WTC11 (cell line): ENCODE measurements at regions not wholly inside any gene's neighbourhood (a gene's known extent, or its start where the extent isn't known, plus 50 kb on each side); places are given as distances from the start of the nearest gene placed in this dataset.

Experiments used
- ATAC-seq: fragments of 200-7000 bp; cut with Tn5 transposase; 2 replicates; pipeline ENCODE4 v1.10.0; 2021; ENCODE audit warnings: mild to moderate bottlenecking, moderate library complexity
- CTCF ChIA-PET: fragments of 300-600 bp; sonication (Branson Sonifier 250); formaldehyde crosslinking; loops from one replicate; lab custom pipeline; 2021; ENCODE audit warnings: antibody characterized with exemption; lab: Charles Lee
- POLR2A ChIA-PET: fragments of 350-600 bp; sonication (Branson Sonifier 250); formaldehyde crosslinking; loops from one replicate; lab custom pipeline; 2021; ENCODE audit warnings: antibody characterized with exemption; lab: Charles Lee
- DNase-seq: peaks from one replicate; pipeline ENCODE4 v3.0.0; 2021; ENCODE audit warnings: low spot score
- H3K27ac Mint-ChIP-seq: 2 replicates; pipeline ENCODE4 v1.8.0; 2021; ENCODE audit warnings: mixed read lengths
- H3K27me3 Mint-ChIP-seq: 2 replicates; pipeline ENCODE4 v1.8.0; 2021; ENCODE audit warnings: low read depth, mild to moderate bottlenecking, moderate library complexity, mixed read lengths
- H3K36me3 Mint-ChIP-seq: 2 replicates; pipeline ENCODE4 v1.8.0; 2021; ENCODE audit warnings: mixed read lengths
- H3K4me1 Mint-ChIP-seq: 2 replicates; pipeline ENCODE4 v1.8.0; 2022; ENCODE audit warnings: mixed read lengths
- H3K4me3 Mint-ChIP-seq: 2 replicates; pipeline ENCODE4 v1.8.0; 2021; ENCODE audit warnings: mild to moderate bottlenecking, moderate library complexity, mixed read lengths
- H3K9me3 Mint-ChIP-seq: 2 replicates; pipeline ENCODE4 v1.8.0; 2021; ENCODE audit warnings: mixed read lengths
- ATF1 ChIP-seq: sonication (generic); formaldehyde crosslinking; IDR thresholded peaks from 2 replicates; pipeline ENCODE4 v1.8.1; 2023; ENCODE audit warnings: mild to moderate bottlenecking, moderate library complexity, missing genetic modification reagents
- CBFB ChIP-seq: sonication (generic); formaldehyde crosslinking; IDR thresholded peaks from 2 replicates; pipeline ENCODE4 v1.8.1; 2022; ENCODE audit warnings: mild to moderate bottlenecking, low read depth, missing genetic modification reagents
- FOXK1 ChIP-seq: sonication (generic); formaldehyde crosslinking; IDR thresholded peaks from 2 replicates; pipeline ENCODE4 v1.8.0; 2022; ENCODE audit warnings: mild to moderate bottlenecking, moderate library complexity, missing genetic modification reagents
- GTF2I ChIP-seq: fragments of 250-450 bp; sonication (Bioruptor Pico); conservative IDR thresholded peaks from 2 replicates; pipeline ENCODE4 v1.4.0; 2021; ENCODE audit warnings: mild to moderate bottlenecking
- HMGA2 ChIP-seq: fragments of 250-450 bp; sonication (Bioruptor Pico); IDR thresholded peaks from 2 replicates; pipeline ENCODE4 v1.4.0; 2021; ENCODE audit warnings: mild to moderate bottlenecking, moderate library complexity
- IRF2 ChIP-seq: sonication (generic); formaldehyde crosslinking; IDR thresholded peaks from 2 replicates; pipeline ENCODE4 v1.8.0; 2022; ENCODE audit warnings: low read depth, missing genetic modification reagents, borderline replicate concordance
- MYBL2 ChIP-seq: sonication (generic); formaldehyde crosslinking; IDR thresholded peaks from 2 replicates; pipeline ENCODE4 v1.8.1; 2023; ENCODE audit warnings: mild to moderate bottlenecking, moderate library complexity, missing genetic modification reagents
- OVOL2 ChIP-seq: fragments of 250-450 bp; sonication (Bioruptor Pico); IDR thresholded peaks from 2 replicates; pipeline ENCODE4 v1.9.0; 2021; ENCODE audit warnings: mild to moderate bottlenecking, borderline replicate concordance
- SOX15 ChIP-seq: fragments of 250-450 bp; sonication (Bioruptor Pico); IDR thresholded peaks from 2 replicates; pipeline ENCODE4 v1.9.0; 2021; ENCODE audit warnings: mild to moderate bottlenecking
- TP53 ChIP-seq: sonication (generic); formaldehyde crosslinking; IDR thresholded peaks from 2 replicates; pipeline ENCODE4 v1.8.1; 2023; ENCODE audit warnings: mild to moderate bottlenecking, missing genetic modification reagents
- ZNF121 ChIP-seq: sonication (generic); formaldehyde crosslinking; IDR thresholded peaks from 2 replicates; pipeline ENCODE4 v1.8.0; 2023; ENCODE audit warnings: missing genetic modification reagents
- ZNF263 ChIP-seq: sonication (generic); formaldehyde crosslinking; IDR thresholded peaks from 2 replicates; pipeline ENCODE4 v1.8.1; 2022; ENCODE audit warnings: low read depth, mild to moderate bottlenecking, moderate library complexity, missing genetic modification reagents
- ZNF317 ChIP-seq: sonication (generic); formaldehyde crosslinking; IDR thresholded peaks from 2 replicates; pipeline ENCODE4 v1.8.1; 2023; ENCODE audit warnings: low read depth, mild to moderate bottlenecking, moderate library complexity, missing genetic modification reagents, borderline replicate concordance
- ZNF396 ChIP-seq: fragments of 250-450 bp; sonication (Bioruptor Pico); IDR thresholded peaks from 2 replicates; pipeline ENCODE4 v1.8.0; 2021; ENCODE audit warnings: mild to moderate bottlenecking, moderate library complexity, borderline replicate concordance
- ZNF423 ChIP-seq: fragments of 250-450 bp; sonication (Bioruptor Pico); IDR thresholded peaks from 2 replicates; pipeline ENCODE4 v2.1.2; 2022; ENCODE audit warnings: mild to moderate bottlenecking, moderate library complexity
- TF ChIP-seq, protein P1 (sequence below): fragments of 250-450 bp; sonication (Bioruptor Pico); IDR thresholded peaks from 2 replicates; pipeline ENCODE4 v1.9.0; 2021; ENCODE audit warnings: mild to moderate bottlenecking, borderline replicate concordance
- TF ChIP-seq, protein P2 (sequence below): sonication (generic); formaldehyde crosslinking; IDR thresholded peaks from 2 replicates; pipeline ENCODE4 v1.8.1; 2022; ENCODE audit warnings: missing genetic modification reagents, borderline replicate concordance
- TF ChIP-seq, protein P3 (sequence below): fragments of 250-450 bp; sonication (Bioruptor Pico); IDR thresholded peaks from 2 replicates; pipeline ENCODE4 v1.9.0; 2021; ENCODE audit warnings: moderate library complexity, mild to moderate bottlenecking, inconsistent platforms, borderline replicate concordance
- TF ChIP-seq, protein P4 (sequence below): sonication (generic); formaldehyde crosslinking; IDR thresholded peaks from 2 replicates; pipeline ENCODE4 v1.8.1; 2023; ENCODE audit warnings: mild to moderate bottlenecking, missing genetic modification reagents
- TF ChIP-seq, protein P5 (sequence below): sonication (generic); formaldehyde crosslinking; conservative IDR thresholded peaks from 2 replicates; pipeline ENCODE4 v1.8.1; 2022; ENCODE audit warnings: mild to moderate bottlenecking, missing genetic modification reagents
- TF ChIP-seq, protein P6 (sequence below): sonication (generic); formaldehyde crosslinking; IDR thresholded peaks from 2 replicates; pipeline ENCODE4 v1.8.1; 2022; ENCODE audit warnings: mild to moderate bottlenecking, missing genetic modification reagents, moderate library complexity, borderline replicate concordance
- TF ChIP-seq, protein P7 (sequence below): sonication (generic); formaldehyde crosslinking; IDR thresholded peaks from 2 replicates; pipeline ENCODE4 v1.8.0; 2022; ENCODE audit warnings: missing genetic modification reagents

DNA sequence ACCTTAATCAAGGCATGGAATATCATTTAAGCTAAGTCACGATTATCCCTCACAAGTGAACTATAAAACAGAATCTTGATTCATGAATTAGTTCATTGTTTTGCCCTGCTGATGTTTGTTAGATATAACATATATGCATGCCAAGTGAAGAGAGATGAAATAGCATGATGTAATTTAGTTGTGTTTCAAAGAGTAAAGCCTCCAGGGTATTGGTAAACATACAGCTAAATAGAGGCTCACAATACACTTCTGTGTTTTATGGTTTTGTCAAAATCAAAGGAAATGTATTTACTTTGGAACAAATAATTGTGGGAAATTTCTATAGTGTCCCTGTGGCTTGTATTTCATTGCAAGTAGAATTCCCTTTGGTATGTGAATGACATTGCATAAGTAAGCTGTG lies 69.0 kb upstream of the LEF1 start:
- CTCF ChIA-PET: no interaction called here
- no peak for ATAC-seq

DNA sequence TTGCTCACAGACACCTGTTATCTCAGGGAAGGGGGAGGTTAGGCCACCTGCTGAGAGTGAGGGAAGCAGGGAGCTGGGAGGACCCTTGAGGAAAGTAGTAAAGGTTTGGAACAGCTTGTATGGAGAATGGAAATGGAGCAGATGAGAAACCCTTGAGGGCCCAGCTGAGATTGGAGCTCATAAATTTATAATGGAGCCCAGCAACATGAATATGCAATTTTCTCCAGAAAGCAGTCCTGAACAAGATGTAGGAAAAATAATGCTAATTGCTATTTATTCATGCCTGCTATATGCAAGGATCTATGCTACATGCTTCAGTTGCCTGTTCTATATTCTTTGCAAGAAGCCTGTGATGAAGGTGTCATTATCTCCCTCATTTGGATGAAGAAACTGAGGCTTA lies 67.5 kb upstream of the LEF1 start:
- Mint-ChIP-seq H3K36me3 (no peaks in the 10 kb centered on the region), H3K27ac (no peak overlapping the region), H3K27me3 (no peaks in the 10 kb centered on the region), H3K9me3 (peaks cover 4% of the 10 kb centered on the region; the same call in 1 of the 2 replicates), H3K4me1 (peaks cover 4% of the 10 kb centered on the region; the same call in 1 of the 2 replicates), H3K4me3 (no peak overlapping the region)
- TF ChIP-seq, protein P1, sequence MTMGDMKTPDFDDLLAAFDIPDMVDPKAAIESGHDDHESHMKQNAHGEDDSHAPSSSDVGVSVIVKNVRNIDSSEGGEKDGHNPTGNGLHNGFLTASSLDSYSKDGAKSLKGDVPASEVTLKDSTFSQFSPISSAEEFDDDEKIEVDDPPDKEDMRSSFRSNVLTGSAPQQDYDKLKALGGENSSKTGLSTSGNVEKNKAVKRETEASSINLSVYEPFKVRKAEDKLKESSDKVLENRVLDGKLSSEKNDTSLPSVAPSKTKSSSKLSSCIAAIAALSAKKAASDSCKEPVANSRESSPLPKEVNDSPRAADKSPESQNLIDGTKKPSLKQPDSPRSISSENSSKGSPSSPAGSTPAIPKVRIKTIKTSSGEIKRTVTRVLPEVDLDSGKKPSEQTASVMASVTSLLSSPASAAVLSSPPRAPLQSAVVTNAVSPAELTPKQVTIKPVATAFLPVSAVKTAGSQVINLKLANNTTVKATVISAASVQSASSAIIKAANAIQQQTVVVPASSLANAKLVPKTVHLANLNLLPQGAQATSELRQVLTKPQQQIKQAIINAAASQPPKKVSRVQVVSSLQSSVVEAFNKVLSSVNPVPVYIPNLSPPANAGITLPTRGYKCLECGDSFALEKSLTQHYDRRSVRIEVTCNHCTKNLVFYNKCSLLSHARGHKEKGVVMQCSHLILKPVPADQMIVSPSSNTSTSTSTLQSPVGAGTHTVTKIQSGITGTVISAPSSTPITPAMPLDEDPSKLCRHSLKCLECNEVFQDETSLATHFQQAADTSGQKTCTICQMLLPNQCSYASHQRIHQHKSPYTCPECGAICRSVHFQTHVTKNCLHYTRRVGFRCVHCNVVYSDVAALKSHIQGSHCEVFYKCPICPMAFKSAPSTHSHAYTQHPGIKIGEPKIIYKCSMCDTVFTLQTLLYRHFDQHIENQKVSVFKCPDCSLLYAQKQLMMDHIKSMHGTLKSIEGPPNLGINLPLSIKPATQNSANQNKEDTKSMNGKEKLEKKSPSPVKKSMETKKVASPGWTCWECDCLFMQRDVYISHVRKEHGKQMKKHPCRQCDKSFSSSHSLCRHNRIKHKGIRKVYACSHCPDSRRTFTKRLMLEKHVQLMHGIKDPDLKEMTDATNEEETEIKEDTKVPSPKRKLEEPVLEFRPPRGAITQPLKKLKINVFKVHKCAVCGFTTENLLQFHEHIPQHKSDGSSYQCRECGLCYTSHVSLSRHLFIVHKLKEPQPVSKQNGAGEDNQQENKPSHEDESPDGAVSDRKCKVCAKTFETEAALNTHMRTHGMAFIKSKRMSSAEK (CRISPR knock-in tag): no peak
- no peak for TF ChIP-seq CBFB (CRISPR knock-in tag)
- TF ChIP-seq, protein P2, sequence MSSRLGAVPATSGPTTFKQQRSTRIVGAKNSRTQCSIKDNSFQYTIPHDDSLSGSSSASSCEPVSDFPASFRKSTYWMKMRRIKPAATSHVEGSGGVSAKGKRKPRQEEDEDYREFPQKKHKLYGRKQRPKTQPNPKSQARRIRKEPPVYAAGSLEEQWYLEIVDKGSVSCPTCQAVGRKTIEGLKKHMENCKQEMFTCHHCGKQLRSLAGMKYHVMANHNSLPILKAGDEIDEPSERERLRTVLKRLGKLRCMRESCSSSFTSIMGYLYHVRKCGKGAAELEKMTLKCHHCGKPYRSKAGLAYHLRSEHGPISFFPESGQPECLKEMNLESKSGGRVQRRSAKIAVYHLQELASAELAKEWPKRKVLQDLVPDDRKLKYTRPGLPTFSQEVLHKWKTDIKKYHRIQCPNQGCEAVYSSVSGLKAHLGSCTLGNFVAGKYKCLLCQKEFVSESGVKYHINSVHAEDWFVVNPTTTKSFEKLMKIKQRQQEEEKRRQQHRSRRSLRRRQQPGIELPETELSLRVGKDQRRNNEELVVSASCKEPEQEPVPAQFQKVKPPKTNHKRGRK: no peak
- TF ChIP-seq, protein P3, sequence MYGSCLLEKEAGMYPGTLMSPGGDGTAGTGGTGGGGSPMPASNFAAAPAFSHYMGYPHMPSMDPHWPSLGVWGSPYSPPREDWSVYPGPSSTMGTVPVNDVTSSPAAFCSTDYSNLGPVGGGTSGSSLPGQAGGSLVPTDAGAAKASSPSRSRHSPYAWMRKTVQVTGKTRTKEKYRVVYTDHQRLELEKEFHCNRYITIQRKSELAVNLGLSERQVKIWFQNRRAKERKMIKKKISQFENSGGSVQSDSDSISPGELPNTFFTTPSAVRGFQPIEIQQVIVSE: no peak
- ChIA-PET CTCF (interaction anchor here (1.0 kb wide), 1 partner anchor 105 kb away, joined by 3 read pairs; no protein-coding TSS in a partner anchor), POLR2A (interaction anchor here (0.5 kb wide), 1 partner anchor 105 kb away, joined by 3 read pairs; no protein-coding TSS in a partner anchor)
- ATAC-seq (no peak), DNase-seq (no peak)

More for the DNA sequence above, 69.0 kb upstream of the LEF1 start:
- POLR2A ChIA-PET: no interaction called here
- Mint-ChIP-seq H3K27ac (no peak overlapping the region), H3K36me3 (no peaks in the 10 kb centered on the region), H3K4me3 (no peak overlapping the region), H3K27me3 (no peaks in the 10 kb centered on the region), H3K4me1 (peaks cover 4% of the 10 kb centered on the region; the same call in 1 of the 2 replicates), H3K9me3 (no peaks in the 10 kb centered on the region)
- TF ChIP-seq GTF2I (CRISPR knock-in tag) (no peak), ZNF263 (CRISPR knock-in tag) (no peak), ZNF396 (CRISPR knock-in tag) (no peak), ATF1 (CRISPR knock-in tag) (no peak), TP53 (no peak), FOXK1 (CRISPR knock-in tag) (no peak), MYBL2 (CRISPR knock-in tag) (no peak), SOX15 (CRISPR knock-in tag) (no peak), ZNF317 (CRISPR knock-in tag) (no peak), OVOL2 (CRISPR knock-in tag) (no peak), ZNF121 (CRISPR knock-in tag) (no peak), ZNF423 (no peak), HMGA2 (CRISPR knock-in tag) (no peak), IRF2 (CRISPR knock-in tag) (no peak)
- TF ChIP-seq, protein P4, sequence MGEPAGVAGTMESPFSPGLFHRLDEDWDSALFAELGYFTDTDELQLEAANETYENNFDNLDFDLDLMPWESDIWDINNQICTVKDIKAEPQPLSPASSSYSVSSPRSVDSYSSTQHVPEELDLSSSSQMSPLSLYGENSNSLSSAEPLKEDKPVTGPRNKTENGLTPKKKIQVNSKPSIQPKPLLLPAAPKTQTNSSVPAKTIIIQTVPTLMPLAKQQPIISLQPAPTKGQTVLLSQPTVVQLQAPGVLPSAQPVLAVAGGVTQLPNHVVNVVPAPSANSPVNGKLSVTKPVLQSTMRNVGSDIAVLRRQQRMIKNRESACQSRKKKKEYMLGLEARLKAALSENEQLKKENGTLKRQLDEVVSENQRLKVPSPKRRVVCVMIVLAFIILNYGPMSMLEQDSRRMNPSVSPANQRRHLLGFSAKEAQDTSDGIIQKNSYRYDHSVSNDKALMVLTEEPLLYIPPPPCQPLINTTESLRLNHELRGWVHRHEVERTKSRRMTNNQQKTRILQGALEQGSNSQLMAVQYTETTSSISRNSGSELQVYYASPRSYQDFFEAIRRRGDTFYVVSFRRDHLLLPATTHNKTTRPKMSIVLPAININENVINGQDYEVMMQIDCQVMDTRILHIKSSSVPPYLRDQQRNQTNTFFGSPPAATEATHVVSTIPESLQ (CRISPR knock-in tag): no peak
- TF ChIP-seq, protein P5, sequence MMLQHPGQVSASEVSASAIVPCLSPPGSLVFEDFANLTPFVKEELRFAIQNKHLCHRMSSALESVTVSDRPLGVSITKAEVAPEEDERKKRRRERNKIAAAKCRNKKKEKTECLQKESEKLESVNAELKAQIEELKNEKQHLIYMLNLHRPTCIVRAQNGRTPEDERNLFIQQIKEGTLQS (CRISPR knock-in tag): no peak
- TF ChIP-seq, protein P6, sequence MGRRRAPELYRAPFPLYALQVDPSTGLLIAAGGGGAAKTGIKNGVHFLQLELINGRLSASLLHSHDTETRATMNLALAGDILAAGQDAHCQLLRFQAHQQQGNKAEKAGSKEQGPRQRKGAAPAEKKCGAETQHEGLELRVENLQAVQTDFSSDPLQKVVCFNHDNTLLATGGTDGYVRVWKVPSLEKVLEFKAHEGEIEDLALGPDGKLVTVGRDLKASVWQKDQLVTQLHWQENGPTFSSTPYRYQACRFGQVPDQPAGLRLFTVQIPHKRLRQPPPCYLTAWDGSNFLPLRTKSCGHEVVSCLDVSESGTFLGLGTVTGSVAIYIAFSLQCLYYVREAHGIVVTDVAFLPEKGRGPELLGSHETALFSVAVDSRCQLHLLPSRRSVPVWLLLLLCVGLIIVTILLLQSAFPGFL: no peak
- TF ChIP-seq, protein P7, sequence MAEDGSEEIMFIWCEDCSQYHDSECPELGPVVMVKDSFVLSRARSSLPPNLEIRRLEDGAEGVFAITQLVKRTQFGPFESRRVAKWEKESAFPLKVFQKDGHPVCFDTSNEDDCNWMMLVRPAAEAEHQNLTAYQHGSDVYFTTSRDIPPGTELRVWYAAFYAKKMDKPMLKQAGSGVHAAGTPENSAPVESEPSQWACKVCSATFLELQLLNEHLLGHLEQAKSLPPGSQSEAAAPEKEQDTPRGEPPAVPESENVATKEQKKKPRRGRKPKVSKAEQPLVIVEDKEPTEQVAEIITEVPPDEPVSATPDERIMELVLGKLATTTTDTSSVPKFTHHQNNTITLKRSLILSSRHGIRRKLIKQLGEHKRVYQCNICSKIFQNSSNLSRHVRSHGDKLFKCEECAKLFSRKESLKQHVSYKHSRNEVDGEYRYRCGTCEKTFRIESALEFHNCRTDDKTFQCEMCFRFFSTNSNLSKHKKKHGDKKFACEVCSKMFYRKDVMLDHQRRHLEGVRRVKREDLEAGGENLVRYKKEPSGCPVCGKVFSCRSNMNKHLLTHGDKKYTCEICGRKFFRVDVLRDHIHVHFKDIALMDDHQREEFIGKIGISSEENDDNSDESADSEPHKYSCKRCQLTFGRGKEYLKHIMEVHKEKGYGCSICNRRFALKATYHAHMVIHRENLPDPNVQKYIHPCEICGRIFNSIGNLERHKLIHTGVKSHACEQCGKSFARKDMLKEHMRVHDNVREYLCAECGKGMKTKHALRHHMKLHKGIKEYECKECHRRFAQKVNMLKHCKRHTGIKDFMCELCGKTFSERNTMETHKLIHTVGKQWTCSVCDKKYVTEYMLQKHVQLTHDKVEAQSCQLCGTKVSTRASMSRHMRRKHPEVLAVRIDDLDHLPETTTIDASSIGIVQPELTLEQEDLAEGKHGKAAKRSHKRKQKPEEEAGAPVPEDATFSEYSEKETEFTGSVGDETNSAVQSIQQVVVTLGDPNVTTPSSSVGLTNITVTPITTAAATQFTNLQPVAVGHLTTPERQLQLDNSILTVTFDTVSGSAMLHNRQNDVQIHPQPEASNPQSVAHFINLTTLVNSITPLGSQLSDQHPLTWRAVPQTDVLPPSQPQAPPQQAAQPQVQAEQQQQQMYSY (CRISPR knock-in tag): no peak
- no peak for DNase-seq
